ENCODE measurements at regions not wholly inside any gene's neighbourhood (a gene's known extent, or its start where the extent isn't known, plus 50 kb on each side); places are given as distances from the start of the nearest gene placed in this dataset.

DNA sequence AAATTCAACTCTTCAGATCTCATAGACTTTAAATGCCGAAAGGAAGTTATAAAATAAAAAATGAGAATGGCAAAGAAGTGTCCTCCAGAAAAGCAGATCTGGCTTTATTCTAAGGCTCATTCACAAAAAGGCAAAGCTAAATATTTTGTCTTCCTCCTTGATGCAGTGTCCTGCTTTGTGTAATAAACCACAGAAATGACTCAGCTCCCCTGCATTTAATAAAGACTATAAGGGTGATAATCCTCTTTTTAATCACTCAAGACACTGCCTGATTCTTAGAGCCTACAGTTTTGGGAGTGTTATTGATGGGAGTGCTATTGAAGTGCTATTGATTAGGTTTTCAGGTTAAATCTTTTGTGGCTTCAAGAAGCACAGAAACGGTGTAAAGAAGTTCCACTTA lies 482.0 kb downstream of the PCDH20 start:
- TF ChIP-seq, protein P1, sequence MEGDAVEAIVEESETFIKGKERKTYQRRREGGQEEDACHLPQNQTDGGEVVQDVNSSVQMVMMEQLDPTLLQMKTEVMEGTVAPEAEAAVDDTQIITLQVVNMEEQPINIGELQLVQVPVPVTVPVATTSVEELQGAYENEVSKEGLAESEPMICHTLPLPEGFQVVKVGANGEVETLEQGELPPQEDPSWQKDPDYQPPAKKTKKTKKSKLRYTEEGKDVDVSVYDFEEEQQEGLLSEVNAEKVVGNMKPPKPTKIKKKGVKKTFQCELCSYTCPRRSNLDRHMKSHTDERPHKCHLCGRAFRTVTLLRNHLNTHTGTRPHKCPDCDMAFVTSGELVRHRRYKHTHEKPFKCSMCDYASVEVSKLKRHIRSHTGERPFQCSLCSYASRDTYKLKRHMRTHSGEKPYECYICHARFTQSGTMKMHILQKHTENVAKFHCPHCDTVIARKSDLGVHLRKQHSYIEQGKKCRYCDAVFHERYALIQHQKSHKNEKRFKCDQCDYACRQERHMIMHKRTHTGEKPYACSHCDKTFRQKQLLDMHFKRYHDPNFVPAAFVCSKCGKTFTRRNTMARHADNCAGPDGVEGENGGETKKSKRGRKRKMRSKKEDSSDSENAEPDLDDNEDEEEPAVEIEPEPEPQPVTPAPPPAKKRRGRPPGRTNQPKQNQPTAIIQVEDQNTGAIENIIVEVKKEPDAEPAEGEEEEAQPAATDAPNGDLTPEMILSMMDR (optimal IDR thresholded peaks at IDR 0.05 in 1 of 3, IDR thresholded peaks at IDR 0.05 in 1 of 3, conservative IDR thresholded peaks at IDR 0.05 in 1 of 3; ENCODE audit: extremely low read depth in 1 of 3, insufficient read depth in 2 of 3, low read length in 3 of 3) = no peak
- TF ChIP-seq EZH2 (IDR thresholded peaks at IDR 0.05; ENCODE audit: low read length) = no peak
